ENCODE measurements at regions not wholly inside any gene's neighbourhood (a gene's known extent, or its start where the extent isn't known, plus 50 kb on each side); places are given as distances from the start of the nearest gene placed in this dataset.

- no peak for DNase-seq (ENCODE audit: low read depth)
- TF ChIP-seq CTCF (IDR thresholded peaks at IDR 0.05; ENCODE audit: insufficient read depth, low read depth, low read length), result no peak
- ChIA-PET CTCF (no interaction called here), POLR2A (no interaction called here)
- no peaks in the 10 kb centered on the region for H3K27me3 ChIP-seq (ENCODE audit: control insufficient read depth, insufficient read depth, low read length)
- no peak overlapping the region for H3K4me3 ChIP-seq (ENCODE audit: low read depth, low read length)
- H3K36me3 ChIP-seq (ENCODE audit: control insufficient read depth, insufficient read depth, low read length), result no peaks in the 10 kb centered on the region
These were observed 140.1 kb downstream of the CYLD start for GRCh38 chr16:50881956-50882355.

DNA sequence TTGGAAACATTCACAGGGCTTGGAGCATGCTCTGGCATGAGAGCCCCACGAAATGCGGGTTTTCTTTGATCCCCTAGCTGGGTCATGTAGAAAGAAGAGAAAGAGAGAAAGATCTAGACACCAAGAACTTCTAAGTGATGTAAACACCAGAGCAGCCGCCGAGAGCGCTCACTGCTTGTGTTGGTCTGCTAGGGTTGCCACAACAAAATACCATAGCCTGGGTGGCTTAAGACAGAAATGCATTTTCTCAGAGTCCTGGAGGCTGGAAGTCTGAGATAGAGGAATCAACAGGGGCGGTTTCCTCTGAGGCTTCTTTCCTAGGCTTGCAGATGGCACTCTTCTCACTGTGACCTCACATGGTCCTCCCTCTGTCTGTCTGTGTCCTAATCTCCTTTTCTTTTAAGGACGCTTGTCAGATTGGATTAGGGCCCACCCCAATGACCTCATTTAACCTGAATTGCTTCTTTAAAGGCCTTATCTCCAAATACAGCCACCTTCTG, 139.5 kb downstream of the CYLD start:
- no peak for TF ChIP-seq CTCF (IDR thresholded peaks at IDR 0.05; ENCODE audit: insufficient read depth, low read depth, low read length)
- no peak for DNase-seq (ENCODE audit: low read depth)
- Histone ChIP-seq H3K4me3 (ENCODE audit: low read depth, low read length) (no peak overlapping the region), H3K36me3 (ENCODE audit: control insufficient read depth, insufficient read depth, low read length) (no peaks in the 10 kb centered on the region), H3K27me3 (ENCODE audit: control insufficient read depth, insufficient read depth, low read length) (no peaks in the 10 kb centered on the region)
- ChIA-PET CTCF (no interaction called here), POLR2A (no interaction called here)

DNA sequence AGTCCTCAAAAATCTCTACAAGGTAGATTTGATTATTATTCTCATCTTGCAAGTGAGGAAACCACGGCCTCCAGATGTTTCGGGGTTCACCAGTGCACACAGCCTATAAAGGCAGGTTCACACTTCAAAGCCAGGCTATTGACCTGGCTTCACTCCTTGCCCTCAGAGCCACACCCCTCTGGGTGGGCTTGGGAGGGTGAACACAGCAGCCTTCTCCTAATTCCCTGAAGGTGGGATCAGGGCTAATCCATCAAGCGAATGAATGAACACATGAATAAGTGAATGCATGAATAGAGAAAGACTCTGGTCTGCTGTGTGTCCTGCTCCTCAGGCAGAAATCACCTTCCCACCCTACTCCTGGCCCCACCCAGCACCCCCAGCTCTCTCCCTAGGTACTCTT, 139.0 kb downstream of the CYLD start:
- DNase-seq (ENCODE audit: low read depth), result no peak
- CTCF ChIA-PET, result no interaction called here
- TF ChIP-seq CTCF (IDR thresholded peaks at IDR 0.05; ENCODE audit: insufficient read depth, low read depth, low read length), result no peak
- Histone ChIP-seq H3K27me3 (ENCODE audit: control insufficient read depth, insufficient read depth, low read length) (no peaks in the 10 kb centered on the region), H3K4me3 (ENCODE audit: low read depth, low read length) (no peak overlapping the region), H3K36me3 (ENCODE audit: control insufficient read depth, insufficient read depth, low read length) (no peaks in the 10 kb centered on the region)
- POLR2A ChIA-PET, result no interaction called here

DNA sequence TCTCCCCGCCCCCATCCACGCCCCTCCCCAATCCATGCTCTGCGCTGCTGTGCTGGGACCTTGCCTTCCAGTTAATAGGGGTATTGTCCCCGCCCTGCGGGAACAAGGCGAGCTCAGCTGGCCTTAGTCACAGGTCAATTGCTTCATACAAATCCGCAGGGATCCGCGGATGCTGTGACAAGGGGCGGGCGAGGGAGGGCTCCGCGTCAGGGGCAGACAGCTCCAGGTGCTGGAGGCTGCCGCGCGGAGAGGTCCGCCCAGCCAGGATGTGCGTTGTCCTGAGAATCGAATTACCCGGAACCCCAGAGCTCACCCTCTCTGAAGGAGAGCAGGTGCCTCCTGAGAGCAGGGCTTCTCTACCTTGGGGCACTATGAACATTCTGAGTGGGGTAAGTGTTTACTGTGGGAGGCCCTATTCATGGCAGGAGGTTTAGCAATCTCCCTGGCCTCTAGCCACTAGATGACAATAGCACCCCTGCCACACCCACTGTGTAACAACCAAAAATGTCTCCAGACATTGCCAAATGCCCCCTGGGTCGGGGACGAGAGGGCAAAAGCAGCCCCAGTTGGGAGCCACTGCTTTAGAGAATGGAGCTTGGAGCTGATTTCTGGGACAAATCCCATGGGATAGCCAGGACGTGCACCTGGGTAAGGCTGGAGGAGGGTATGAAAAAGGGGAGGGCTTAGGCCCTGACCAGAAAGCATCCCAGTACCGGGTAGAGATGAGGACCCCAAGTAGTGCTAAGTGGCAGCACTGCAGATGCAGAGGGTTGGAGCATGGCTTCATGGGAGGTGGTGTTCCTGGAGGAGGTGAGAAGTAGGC, 138.2 kb downstream of the CYLD start:
- DNase-seq (ENCODE audit: low read depth), result no peak
- POLR2A ChIA-PET, result no interaction called here
- CTCF ChIA-PET, result no interaction called here

More for the DNA sequence above, 138.2 kb downstream of the CYLD start:
- H3K4me3 ChIP-seq (ENCODE audit: low read depth, low read length), result no peak overlapping the region
- H3K27me3 ChIP-seq (ENCODE audit: control insufficient read depth, insufficient read depth, low read length), result no peaks in the 10 kb centered on the region
- H3K36me3 ChIP-seq (ENCODE audit: control insufficient read depth, insufficient read depth, low read length), result no peaks in the 10 kb centered on the region
- TF ChIP-seq CTCF (IDR thresholded peaks at IDR 0.05; ENCODE audit: insufficient read depth, low read depth, low read length), result no peak
